PC-3 (cell line): ENCODE measurements at regions not wholly inside any gene's neighbourhood (a gene's known extent, or its start where the extent isn't known, plus 50 kb on each side); places are given as distances from the start of the nearest gene placed in this dataset.

ENCODE experiments used
- CTCF ChIP-seq: fragments of 300-600 bp; sonication (generic); conservative IDR thresholded peaks from 2 replicates; pipeline ENCODE4 v1.5.1; 2017; ENCODE audit warnings: antibody characterized with exemption, low read depth, mild to moderate bottlenecking, low read length
- EZH2 ChIP-seq: fragments of 300-600 bp; sonication (generic); IDR thresholded peaks from one replicate; pipeline ENCODE4 v1.6.1; 2017; ENCODE audit warnings: antibody characterized with exemption, mild to moderate bottlenecking, low read length; ENCODE audit not compliant: unreplicated experiment
- EZH2phosphoT487 ChIP-seq: fragments of 300-600 bp; sonication (generic); IDR thresholded peaks from 2 replicates; pipeline ENCODE4 v1.6.1; 2018; ENCODE audit warnings: mild to moderate bottlenecking, antibody characterized with exemption, low read length, borderline replicate concordance

- no peak for TF ChIP-seq CTCF
- no peak for TF ChIP-seq EZH2
- no peak for TF ChIP-seq EZH2phosphoT487
Observed at GRCh38 chr9:31790720-31791119, 593.7 kb upstream of the ACO1 start.
